ENCODE measurements at regions not wholly inside any gene's neighbourhood (a gene's known extent, or its start where the extent isn't known, plus 50 kb on each side); places are given as distances from the start of the nearest gene placed in this dataset.

DNA sequence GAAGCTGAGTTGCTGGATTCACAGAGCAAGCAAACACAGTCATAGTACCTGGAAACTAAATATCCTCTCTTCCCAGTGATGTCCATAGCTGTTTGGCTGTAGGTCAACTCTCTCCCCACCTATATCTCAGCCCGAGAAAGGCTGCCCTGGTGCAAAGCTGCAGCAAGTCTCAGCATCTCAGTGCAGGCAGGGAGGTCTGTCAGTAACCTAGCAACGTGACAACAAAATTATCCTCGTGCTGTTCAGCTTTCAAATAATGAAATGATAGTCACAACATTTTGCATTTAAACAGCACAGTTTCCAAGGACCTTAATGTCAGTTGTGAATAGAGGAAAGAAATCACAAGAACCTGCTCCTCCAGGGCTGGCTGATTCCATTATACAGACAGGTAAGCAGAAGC is 83.6 kb downstream of the CHST2 start:
- CTCF ChIA-PET = interaction anchor here (1.2 kb wide), 1 partner anchor 37 kb away, joined by 3 read pairs; no protein-coding TSS in a partner anchor
- Histone ChIP-seq H3K9me3 (replicated peaks; ENCODE audit: control insufficient read depth, insufficient read depth, low read length) (peaks cover 4% of the 10 kb centered on the region), H4K20me1 (ENCODE audit: control insufficient read depth, insufficient read depth) (no peaks in the 10 kb centered on the region), H3K4me2 (ENCODE audit: control insufficient read depth, insufficient read depth) (no peak overlapping the region), H2AFZ (ENCODE audit: control insufficient read depth, low read depth, low read length) (no peak overlapping the region), H3K36me3 (ENCODE audit: control insufficient read depth in 2 of 2, insufficient read depth in 2 of 2, low read length in 1 of 2) (no peaks in the 10 kb centered on the region), H3K27me3 (replicated peaks in 1 of 2; ENCODE audit: control insufficient read depth in 2 of 2, insufficient read depth in 2 of 2, low read length in 1 of 2) (no peaks in the 10 kb centered on the region), H3K4me1 (ENCODE audit: control insufficient read depth, insufficient read depth, low read length) (peaks cover 19% of the 10 kb centered on the region), H3K9ac (ENCODE audit: control insufficient read depth, insufficient read depth, low read length) (no peak overlapping the region), H3K27ac (ENCODE audit: control insufficient read depth, insufficient read depth) (no peak overlapping the region), H3K4me3 (no peak overlapping the region), H3K79me2 (ENCODE audit: control insufficient read depth, insufficient read depth, low read length) (no peaks in the 10 kb centered on the region)
- WGBS (ENCODE audit: insufficient coverage, insufficient replicate concordance, low lambda C conversion rate, missing lambda C conversion rate) = 61% methylated on average over 3 of the region's 3 CpGs
- SMC1A ChIA-PET (ENCODE audit: uncharacterized antibody, unreplicated experiment) = interaction anchor here (0.8 to 1.7 kb wide), 5 partner anchors 9 to 202 kb away, joined by 3 to 7 read pairs (median 3); no protein-coding TSS in a partner anchor
- intact Hi-C loops (cut with micrococcal nuclease; ENCODE audit: unreplicated experiment) (no loop called here), in situ Hi-C loops (cut with MboI) (no loop called here)
- RAD21 ChIA-PET (ENCODE audit: unreplicated experiment) = no interaction called here
- TF ChIP-seq STAT1 (conservative IDR thresholded peaks at IDR 0.05) (no peak), TCF3 (IDR thresholded peaks at IDR 0.05; ENCODE audit: borderline replicate concordance, insufficient read depth, low read depth, low read length) (no peak), CREM (IDR thresholded peaks at IDR 0.05; ENCODE audit: low read depth) (no peak), SRF (IDR thresholded peaks at IDR 0.05; ENCODE audit: low read depth in 2 of 2, low read length in 2 of 2) (no peak), NFXL1 (IDR thresholded peaks at IDR 0.05; ENCODE audit: borderline replicate concordance) (no peak), FOS (IDR thresholded peaks at IDR 0.05; ENCODE audit: borderline replicate concordance, extremely low read depth, insufficient read length) (no peak), MEF2A (IDR thresholded peaks at IDR 0.05; ENCODE audit: insufficient read depth, low read depth, low read length) (no peak), CBX3 (IDR thresholded peaks at IDR 0.05; ENCODE audit: borderline replicate concordance, low read depth) (no peak), TBL1XR1 (IDR thresholded peaks at IDR 0.05; ENCODE audit: low read depth, low read length) (no peak), BCL11A (IDR thresholded peaks at IDR 0.05; ENCODE audit: low read depth, low read length) (no peak), POLR2AphosphoS2 (IDR thresholded peaks at IDR 0.05; ENCODE audit: low read depth, low read length) (no peak)
- TF ChIP-seq, protein P1, sequence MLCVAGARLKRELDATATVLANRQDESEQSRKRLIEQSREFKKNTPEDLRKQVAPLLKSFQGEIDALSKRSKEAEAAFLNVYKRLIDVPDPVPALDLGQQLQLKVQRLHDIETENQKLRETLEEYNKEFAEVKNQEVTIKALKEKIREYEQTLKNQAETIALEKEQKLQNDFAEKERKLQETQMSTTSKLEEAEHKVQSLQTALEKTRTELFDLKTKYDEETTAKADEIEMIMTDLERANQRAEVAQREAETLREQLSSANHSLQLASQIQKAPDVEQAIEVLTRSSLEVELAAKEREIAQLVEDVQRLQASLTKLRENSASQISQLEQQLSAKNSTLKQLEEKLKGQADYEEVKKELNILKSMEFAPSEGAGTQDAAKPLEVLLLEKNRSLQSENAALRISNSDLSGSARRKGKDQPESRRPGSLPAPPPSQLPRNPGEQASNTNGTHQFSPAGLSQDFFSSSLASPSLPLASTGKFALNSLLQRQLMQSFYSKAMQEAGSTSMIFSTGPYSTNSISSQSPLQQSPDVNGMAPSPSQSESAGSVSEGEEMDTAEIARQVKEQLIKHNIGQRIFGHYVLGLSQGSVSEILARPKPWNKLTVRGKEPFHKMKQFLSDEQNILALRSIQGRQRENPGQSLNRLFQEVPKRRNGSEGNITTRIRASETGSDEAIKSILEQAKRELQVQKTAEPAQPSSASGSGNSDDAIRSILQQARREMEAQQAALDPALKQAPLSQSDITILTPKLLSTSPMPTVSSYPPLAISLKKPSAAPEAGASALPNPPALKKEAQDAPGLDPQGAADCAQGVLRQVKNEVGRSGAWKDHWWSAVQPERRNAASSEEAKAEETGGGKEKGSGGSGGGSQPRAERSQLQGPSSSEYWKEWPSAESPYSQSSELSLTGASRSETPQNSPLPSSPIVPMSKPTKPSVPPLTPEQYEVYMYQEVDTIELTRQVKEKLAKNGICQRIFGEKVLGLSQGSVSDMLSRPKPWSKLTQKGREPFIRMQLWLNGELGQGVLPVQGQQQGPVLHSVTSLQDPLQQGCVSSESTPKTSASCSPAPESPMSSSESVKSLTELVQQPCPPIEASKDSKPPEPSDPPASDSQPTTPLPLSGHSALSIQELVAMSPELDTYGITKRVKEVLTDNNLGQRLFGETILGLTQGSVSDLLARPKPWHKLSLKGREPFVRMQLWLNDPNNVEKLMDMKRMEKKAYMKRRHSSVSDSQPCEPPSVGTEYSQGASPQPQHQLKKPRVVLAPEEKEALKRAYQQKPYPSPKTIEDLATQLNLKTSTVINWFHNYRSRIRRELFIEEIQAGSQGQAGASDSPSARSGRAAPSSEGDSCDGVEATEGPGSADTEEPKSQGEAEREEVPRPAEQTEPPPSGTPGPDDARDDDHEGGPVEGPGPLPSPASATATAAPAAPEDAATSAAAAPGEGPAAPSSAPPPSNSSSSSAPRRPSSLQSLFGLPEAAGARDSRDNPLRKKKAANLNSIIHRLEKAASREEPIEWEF (IDR thresholded peaks at IDR 0.05; ENCODE audit: insufficient replicate concordance, low read depth, low read length) = no peak
- TF ChIP-seq, protein P2, sequence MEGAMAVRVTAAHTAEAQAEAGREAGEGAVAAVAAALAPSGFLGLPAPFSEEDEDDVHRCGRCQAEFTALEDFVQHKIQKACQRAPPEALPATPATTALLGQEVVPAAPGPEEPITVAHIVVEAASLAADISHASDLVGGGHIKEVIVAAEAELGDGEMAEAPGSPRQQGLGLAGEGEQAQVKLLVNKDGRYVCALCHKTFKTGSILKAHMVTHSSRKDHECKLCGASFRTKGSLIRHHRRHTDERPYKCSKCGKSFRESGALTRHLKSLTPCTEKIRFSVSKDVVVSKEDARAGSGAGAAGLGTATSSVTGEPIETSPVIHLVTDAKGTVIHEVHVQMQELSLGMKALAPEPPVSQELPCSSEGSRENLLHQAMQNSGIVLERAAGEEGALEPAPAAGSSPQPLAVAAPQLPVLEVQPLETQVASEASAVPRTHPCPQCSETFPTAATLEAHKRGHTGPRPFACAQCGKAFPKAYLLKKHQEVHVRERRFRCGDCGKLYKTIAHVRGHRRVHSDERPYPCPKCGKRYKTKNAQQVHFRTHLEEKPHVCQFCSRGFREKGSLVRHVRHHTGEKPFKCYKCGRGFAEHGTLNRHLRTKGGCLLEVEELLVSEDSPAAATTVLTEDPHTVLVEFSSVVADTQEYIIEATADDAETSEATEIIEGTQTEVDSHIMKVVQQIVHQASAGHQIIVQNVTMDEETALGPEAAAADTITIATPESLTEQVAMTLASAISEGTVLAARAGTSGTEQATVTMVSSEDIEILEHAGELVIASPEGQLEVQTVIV (IDR thresholded peaks at IDR 0.05; ENCODE audit: borderline replicate concordance, partially characterized antibody) = no peak
- no peak for FAIRE-seq
- BruUV-seq (replicated peaks) = no TSS peak
- POLR2A ChIA-PET = no interaction called here
- no peak for ATAC-seq
- no peak for DNase-seq (ENCODE audit: low read depth, low spot score)

All from GM12878 (cell line).